ENCODE measurements at regions not wholly inside any gene's neighbourhood (a gene's known extent, or its start where the extent isn't known, plus 50 kb on each side); places are given as distances from the start of the nearest gene placed in this dataset.

DNA sequence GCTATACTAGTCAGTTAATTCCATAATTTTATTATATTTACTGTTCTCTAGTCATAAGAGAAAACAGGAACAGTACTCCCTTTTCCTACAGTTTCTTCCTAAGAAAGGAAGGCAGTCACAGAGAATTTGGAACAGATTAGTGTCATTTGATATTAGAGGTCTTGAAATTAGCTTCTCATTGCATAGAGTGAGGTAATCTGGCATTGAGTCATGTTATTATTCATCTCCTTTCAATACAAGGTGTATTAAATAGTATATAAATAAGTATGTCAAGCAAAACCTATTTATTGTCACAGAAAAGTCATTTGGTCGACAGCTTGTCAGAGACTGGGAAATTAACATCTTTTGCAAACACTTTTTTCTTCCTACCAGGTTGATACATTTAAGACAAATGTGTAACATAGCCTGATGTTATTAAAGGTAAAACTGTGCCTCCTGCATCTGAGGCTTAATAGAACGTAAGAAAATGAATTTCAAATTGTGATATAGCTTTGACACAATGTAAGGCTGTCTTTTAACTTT is 753.1 kb upstream of the FRG1 start:
- Histone ChIP-seq H3K4me3 (IDR thresholded peaks at IDR 0.05; ENCODE audit: insufficient read depth, low read depth, low read length) (no peak overlapping the region), H3K27me3 (ENCODE audit: insufficient read depth, low read depth) (no peaks in the 10 kb centered on the region), H3K4me2 (no peak overlapping the region), H3K79me2 (ENCODE audit: insufficient read depth, low read depth) (no peaks in the 10 kb centered on the region), H3K36me3 (ENCODE audit: insufficient read depth) (no peaks in the 10 kb centered on the region), H3K27ac (no peak overlapping the region), H4K20me1 (ENCODE audit: insufficient read depth) (no peaks in the 10 kb centered on the region), H2AFZ (ENCODE audit: low read depth) (no peak overlapping the region), H3K9ac (no peak overlapping the region), H3K4me1 (ENCODE audit: low read depth, poor library complexity, severe bottlenecking) (peaks cover 3% of the 10 kb centered on the region)
- no peak for TF ChIP-seq CTCF (conservative IDR thresholded peaks at IDR 0.05; ENCODE audit: low read depth, low read length)

GRCh38 chr4:189198624-189199023 is 742.0 kb upstream of the FRG1 start:
- Histone ChIP-seq H3K9ac (no peak overlapping the region), H3K4me1 (ENCODE audit: low read depth, poor library complexity, severe bottlenecking) (peaks cover 32% of the 10 kb centered on the region), H3K4me3 (IDR thresholded peaks at IDR 0.05; ENCODE audit: insufficient read depth, low read depth, low read length) (no peak overlapping the region), H3K36me3 (ENCODE audit: insufficient read depth) (no peaks in the 10 kb centered on the region), H2AFZ (ENCODE audit: low read depth) (no peak overlapping the region), H3K27me3 (ENCODE audit: insufficient read depth, low read depth) (no peaks in the 10 kb centered on the region), H3K27ac (no peak overlapping the region), H4K20me1 (ENCODE audit: insufficient read depth) (no peaks in the 10 kb centered on the region), H3K79me2 (ENCODE audit: insufficient read depth, low read depth) (no peaks in the 10 kb centered on the region), H3K4me2 (no peak overlapping the region)
- TF ChIP-seq CTCF (conservative IDR thresholded peaks at IDR 0.05; ENCODE audit: low read depth, low read length), result no peak

- Histone ChIP-seq H2AFZ (ENCODE audit: low read depth) (no peak overlapping the region), H3K27me3 (ENCODE audit: insufficient read depth, low read depth) (no peaks in the 10 kb centered on the region), H3K27ac (no peak overlapping the region), H3K4me3 (IDR thresholded peaks at IDR 0.05; ENCODE audit: insufficient read depth, low read depth, low read length) (no peak overlapping the region), H3K36me3 (ENCODE audit: insufficient read depth) (no peaks in the 10 kb centered on the region), H3K79me2 (ENCODE audit: insufficient read depth, low read depth) (no peaks in the 10 kb centered on the region), H3K4me2 (no peak overlapping the region), H4K20me1 (ENCODE audit: insufficient read depth) (no peaks in the 10 kb centered on the region), H3K9ac (no peak overlapping the region), H3K4me1 (ENCODE audit: low read depth, poor library complexity, severe bottlenecking) (peaks cover 32% of the 10 kb centered on the region)
- no peak for TF ChIP-seq CTCF (conservative IDR thresholded peaks at IDR 0.05; ENCODE audit: low read depth, low read length)
These were observed 740.3 kb upstream of the FRG1 start for GRCh38 chr4:189200353-189200752.

DNA sequence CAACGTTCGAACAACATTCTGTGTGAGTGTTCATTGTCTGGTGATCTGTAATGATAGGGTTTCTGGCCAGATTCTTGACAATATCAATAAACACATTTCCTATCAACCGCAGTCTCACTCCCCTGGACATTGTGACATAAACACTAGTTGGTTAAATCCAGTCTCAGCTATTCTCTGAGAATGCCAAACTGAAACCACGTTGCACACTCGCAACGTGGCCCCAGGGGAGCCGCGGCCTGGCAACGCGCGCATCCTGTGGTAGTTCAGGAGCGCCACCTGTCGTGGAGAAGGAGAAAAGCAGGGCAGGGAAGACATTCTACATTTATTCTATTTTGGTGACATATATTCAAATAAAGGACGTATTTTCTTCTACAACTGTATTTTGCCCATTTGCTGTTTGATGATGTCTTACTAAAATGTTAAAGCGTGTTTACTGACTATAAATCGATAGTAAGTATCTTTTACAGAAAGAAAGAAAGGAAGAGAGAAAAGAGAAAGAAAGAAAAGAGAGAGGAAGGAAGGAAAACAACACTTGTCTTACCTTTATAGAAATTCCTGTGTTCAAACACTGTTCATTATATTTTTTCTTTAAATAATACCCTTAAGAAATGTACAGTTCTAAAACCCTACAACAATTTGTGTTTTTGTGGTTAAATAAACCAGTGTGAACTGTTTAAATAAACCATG is 738.3 kb upstream of the FRG1 start:
- Histone ChIP-seq H2AFZ (ENCODE audit: low read depth) (peak overlapping the region; percentile 57), H3K27ac (no peak overlapping the region), H3K4me1 (ENCODE audit: low read depth, poor library complexity, severe bottlenecking) (peaks cover 32% of the 10 kb centered on the region), H3K36me3 (ENCODE audit: insufficient read depth) (no peaks in the 10 kb centered on the region), H3K27me3 (ENCODE audit: insufficient read depth, low read depth) (no peaks in the 10 kb centered on the region), H3K4me3 (IDR thresholded peaks at IDR 0.05; ENCODE audit: insufficient read depth, low read depth, low read length) (no peak overlapping the region), H3K79me2 (ENCODE audit: insufficient read depth, low read depth) (no peaks in the 10 kb centered on the region), H3K9ac (peak overlapping the region; percentile 13; the same call in 1 of the 2 replicates), H3K4me2 (peak overlapping the region; percentile 53), H4K20me1 (ENCODE audit: insufficient read depth) (no peaks in the 10 kb centered on the region)
- TF ChIP-seq CTCF (conservative IDR thresholded peaks at IDR 0.05; ENCODE audit: low read depth, low read length), result peak; percentile 99
